CD4-positive, alpha-beta T cell treated with Interleukin-6 for 4 hours (primary cell): ENCODE measurements at regions not wholly inside any gene's neighbourhood (a gene's known extent, or its start where the extent isn't known, plus 50 kb on each side); places are given as distances from the start of the nearest gene placed in this dataset.

Experiments
- DNase-seq: peaks from one replicate; pipeline ENCODE4 v3.0.0-alpha.2; 2020; ENCODE audit warnings: mixed read lengths

- DNase-seq, result no peak
These were observed 1293.7 kb downstream of the TMEM121 start for GRCh38 chr14:106820119-106820518.

GRCh38 chr14:106821119-106821518 lies 1294.7 kb downstream of the TMEM121 start:
- DNase-seq, result no peak

GRCh38 chr14:106822905-106823304 lies 1296.5 kb downstream of the TMEM121 start:
- DNase-seq, result no peak

GRCh38 chr14:106823552-106823951 lies 1297.2 kb downstream of the TMEM121 start:
- DNase-seq, result no peak

GRCh38 chr14:106826833-106827369 lies 1300.5 kb downstream of the TMEM121 start:
- DNase-seq, result no peak

GRCh38 chr14:106831322-106831720 lies 1304.9 kb downstream of the TMEM121 start:
- DNase-seq, result peak; percentile 51

GRCh38 chr14:106837870-106838269 lies 1311.5 kb downstream of the TMEM121 start:
- no peak for DNase-seq

- no peak for DNase-seq
These were observed 1312.8 kb downstream of the TMEM121 start for GRCh38 chr14:106838991-106839769.

- DNase-seq, result peak; percentile 44
These were observed 1313.9 kb downstream of the TMEM121 start for GRCh38 chr14:106840258-106840657.

GRCh38 chr14:106840991-106841390 lies 1314.6 kb downstream of the TMEM121 start:
- no peak for DNase-seq

- no peak for DNase-seq
These were observed 1315.3 kb downstream of the TMEM121 start for GRCh38 chr14:106841701-106842100.

GRCh38 chr14:106842687-106843086 lies 1316.3 kb downstream of the TMEM121 start:
- no peak for DNase-seq

GRCh38 chr14:106843386-106843785 lies 1317.0 kb downstream of the TMEM121 start:
- peak; percentile 10 for DNase-seq

- peak; percentile 52 for DNase-seq
These were observed 1317.6 kb downstream of the TMEM121 start for GRCh38 chr14:106843951-106844483.

GRCh38 chr14:106844608-106845285 lies 1318.4 kb downstream of the TMEM121 start:
- DNase-seq, result peak; percentile 78

GRCh38 chr14:106845286-106846087 lies 1319.1 kb downstream of the TMEM121 start:
- DNase-seq, result peak; percentile 72

- DNase-seq, result no peak
These were observed 1319.8 kb downstream of the TMEM121 start for GRCh38 chr14:106846218-106846617.

GRCh38 chr14:106848330-106849121 lies 1322.1 kb downstream of the TMEM121 start:
- peak; percentile 12 for DNase-seq

- DNase-seq, result no peak
These were observed 1324.8 kb downstream of the TMEM121 start for GRCh38 chr14:106850913-106851825.

GRCh38 chr14:106872611-106873446 lies 1346.4 kb downstream of the TMEM121 start:
- DNase-seq, result peak; percentile 80
